HG03354 (cell line): ENCODE measurements at regions not wholly inside any gene's neighbourhood (a gene's known extent, or its start where the extent isn't known, plus 50 kb on each side); places are given as distances from the start of the nearest gene placed in this dataset.
"Not testable (repeated sequence)": the region's sequence is repeated elsewhere in the genome, so short reads cannot be mapped to it uniquely, and the experiment has no call there.

Source experiments
- ATAC-seq: cut with Tn5 transposase; IDR thresholded peaks from one replicate; pipeline ENCODE4 v1.9.1; 2021; ENCODE audit warnings: mild to moderate bottlenecking; ENCODE audit not compliant: unreplicated experiment, poor library complexity, severe bottlenecking

DNA sequence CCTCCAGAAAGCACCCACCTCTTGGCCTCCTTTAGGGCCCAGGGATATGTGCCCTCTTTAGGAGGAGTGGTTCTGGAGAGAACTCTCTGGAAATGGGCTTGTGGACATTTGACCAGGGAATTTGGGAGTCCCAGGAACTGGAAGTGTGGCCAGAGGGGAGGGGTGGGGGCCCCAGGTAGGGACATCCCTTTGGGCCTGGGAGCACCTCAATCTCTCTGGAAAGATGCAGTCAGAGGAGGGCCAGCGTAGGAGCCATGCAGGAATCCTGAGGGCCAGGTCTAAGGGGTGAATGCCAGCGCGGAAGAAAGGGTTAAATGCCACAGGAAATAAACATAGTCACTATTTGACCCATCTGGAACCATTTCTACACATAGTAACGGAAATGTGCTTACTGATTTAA, 50.3 kb upstream of the ITGA11 start:
- ATAC-seq: no peak

GRCh38 chr15:68483165-68483564, 51.2 kb upstream of the ITGA11 start:
- no peak for ATAC-seq

DNA sequence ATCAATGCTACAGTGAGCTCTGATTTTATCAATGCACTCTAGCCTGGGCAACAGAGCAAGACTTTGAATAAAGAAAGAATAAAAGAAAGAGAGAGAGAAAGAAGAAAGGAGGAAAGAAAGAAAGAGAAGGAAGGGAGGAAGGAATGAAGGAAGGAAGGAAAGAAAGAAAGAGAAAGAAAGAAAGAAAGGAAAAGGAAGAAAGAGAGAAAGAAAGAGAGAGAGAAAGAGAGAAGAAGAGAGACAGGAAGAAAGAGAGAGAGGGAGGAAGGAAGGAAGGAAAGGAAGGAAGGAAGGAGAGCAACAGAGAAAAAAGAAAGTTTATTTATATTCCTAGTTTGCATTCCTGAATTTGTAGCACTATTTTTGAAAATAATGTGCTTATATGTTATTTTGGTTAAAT, 52.3 kb upstream of the ITGA11 start:
- ATAC-seq: no peak

DNA sequence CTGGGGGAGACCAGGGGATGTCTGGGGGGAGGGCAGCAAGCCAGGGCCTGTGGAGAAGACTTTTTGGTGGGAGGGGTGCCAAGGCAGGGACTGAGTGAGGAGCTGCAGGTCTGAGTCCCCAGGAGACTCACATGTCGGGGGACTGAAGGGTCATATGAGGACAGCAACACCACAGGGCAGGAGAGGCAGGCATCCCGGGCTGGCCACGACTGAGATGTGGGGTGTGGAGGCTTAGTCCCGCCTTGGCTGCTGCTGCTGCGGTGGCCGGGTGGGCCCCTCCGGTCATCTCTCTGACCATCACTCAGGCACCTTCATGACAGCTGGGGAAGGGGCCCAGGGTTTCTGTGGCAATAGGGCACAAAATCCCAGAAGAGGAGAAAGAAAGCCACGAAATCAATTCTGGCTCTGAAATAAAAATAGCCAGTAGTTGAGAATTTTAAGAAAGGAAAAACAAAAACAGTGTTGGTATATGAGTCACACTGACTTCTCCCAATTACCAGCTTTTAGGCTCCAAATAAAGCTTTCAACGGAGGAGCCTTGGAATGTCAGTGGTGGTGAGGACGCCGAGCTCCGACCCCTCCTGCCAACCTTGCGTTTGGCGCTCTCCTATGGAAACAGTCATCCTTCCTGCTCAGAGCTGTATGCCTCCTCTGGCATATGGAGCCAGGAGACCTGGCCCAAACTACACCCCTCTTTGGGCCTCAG, 52.9 kb upstream of the ITGA11 start:
- ATAC-seq: no peak

GRCh38 chr15:68485721-68486360, 53.9 kb upstream of the ITGA11 start:
- no peak for ATAC-seq

GRCh38 chr15:68487087-68487843, 55.3 kb upstream of the ITGA11 start:
- no peak for ATAC-seq

- no peak for ATAC-seq
These were observed 56.3 kb upstream of the ITGA11 start for GRCh38 chr15:68488290-68488689.

DNA sequence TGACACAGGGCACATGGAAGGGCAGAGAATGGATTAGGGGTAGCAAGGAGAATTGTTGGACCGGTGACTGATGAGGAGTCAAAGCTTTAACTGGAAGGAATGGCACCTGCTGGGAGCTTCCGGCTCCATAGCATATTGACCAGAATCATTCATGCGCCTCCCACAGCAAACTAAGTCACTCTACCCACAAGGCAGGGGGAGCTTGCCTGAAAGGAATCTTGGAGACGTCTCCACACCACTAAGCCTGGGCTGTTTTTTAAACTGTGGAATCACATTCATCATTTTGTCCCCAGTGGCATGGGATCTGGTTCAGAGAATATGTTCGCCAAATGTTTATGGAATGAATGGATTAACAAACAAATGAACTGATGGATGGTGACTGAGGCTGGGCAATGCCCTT, 57.0 kb upstream of the ITGA11 start:
- no peak for ATAC-seq

- no peak for ATAC-seq
These were observed 57.5 kb upstream of the ITGA11 start for GRCh38 chr15:68489421-68489820.

GRCh38 chr15:68491415-68492106, 59.6 kb upstream of the ITGA11 start:
- ATAC-seq: no peak

GRCh38 chr15:68492855-68493254, 60.9 kb upstream of the ITGA11 start:
- no peak for ATAC-seq

GRCh38 chr15:68493629-68494028, 61.7 kb upstream of the ITGA11 start:
- no peak for ATAC-seq

DNA sequence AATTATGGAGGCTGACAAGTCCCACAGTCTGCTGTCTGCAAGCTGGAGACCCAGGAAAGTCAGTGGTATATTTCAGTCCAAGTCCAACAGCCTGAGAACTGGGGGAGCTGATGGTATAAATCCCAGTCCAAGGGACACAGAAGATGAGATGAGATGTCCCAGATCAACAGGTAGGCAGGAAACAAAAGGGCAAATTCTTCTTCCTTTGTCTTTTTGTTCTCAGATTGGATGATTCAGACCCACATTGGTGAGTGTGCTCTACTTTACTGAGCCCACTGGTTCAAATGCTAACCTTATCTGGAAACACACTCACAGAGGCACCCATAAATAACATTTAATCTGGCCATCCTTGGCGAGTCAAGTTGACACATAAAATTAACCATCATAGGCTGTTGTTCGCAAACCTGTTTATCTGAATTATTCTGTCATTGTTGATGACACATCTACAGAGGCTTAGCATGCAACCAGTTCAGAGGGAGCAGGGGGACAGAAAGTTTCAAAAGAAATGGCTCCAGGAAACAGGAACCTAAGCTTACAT, 62.7 kb upstream of the ITGA11 start:
- ATAC-seq: no peak

GRCh38 chr15:68495221-68495950, 63.4 kb upstream of the ITGA11 start:
- no peak for ATAC-seq

GRCh38 chr15:68495981-68496705, 64.2 kb upstream of the ITGA11 start:
- no peak for ATAC-seq

DNA sequence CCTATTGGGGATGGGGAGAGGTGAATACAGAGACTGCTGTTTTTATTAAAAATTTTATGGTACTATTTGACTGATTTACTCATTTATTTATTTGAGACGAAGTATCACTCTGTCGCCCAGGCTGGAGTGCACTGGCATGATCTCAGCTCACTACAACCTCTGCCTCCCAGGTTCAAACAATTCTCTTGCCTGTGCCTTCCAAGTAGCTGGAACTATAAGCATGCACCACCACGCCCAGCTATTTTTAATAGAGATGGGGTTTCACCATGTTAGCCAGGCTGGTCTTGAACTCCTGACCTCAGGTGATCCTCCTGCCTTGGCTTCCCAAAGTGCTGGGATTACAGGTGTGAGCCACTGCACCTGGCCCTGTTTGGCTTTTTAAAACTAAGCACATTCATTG, 64.8 kb upstream of the ITGA11 start:
- ATAC-seq: not testable (repeated sequence)

DNA sequence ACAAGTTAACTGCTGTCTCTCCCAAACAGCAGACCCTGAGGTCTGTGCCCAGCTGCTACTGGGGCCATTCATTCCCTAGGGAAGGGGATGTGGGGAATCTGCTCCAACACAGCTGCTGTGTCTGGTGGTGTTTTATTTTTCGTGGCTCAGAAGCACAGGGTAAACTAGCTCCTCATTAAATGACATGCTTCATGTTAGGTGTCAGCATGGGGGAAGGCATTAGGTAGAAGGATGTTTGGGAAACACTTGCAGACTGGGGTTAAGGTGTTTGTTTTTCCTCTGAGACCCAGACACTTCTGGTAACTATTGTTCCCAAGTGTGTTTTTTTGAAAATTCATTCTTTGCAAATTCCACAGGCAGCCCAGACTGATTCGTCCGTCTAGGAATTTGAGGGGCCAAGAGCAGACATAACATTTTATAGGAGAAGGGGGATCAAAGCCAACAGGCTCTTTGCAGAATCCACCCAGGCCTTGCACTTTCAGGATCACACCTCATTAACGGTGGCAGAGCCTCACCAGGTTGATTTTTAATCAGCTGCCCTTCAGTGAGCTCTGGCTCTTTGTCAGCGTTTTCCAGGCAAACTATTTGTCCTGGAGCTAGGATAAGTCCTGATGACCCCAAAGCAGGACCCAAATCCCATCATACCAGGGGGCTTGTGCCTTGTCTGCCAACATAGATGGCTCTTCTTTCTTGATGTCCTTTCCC, 65.4 kb upstream of the ITGA11 start:
- ATAC-seq: no peak

GRCh38 chr15:68498076-68498475, 66.1 kb upstream of the ITGA11 start:
- no peak for ATAC-seq
